Neural progenitor cell (in vitro differentiated cells): ENCODE measurements at regions not wholly inside any gene's neighbourhood (a gene's known extent, or its start where the extent isn't known, plus 50 kb on each side); places are given as distances from the start of the nearest gene placed in this dataset.

Experiments
- CTCF ChIP-seq: fragments of 200-600 bp; sonication (generic); IDR thresholded peaks from 2 replicates; pipeline ENCODE4 v1.5.1; 2017; ENCODE audit warnings: antibody characterized with exemption, mild to moderate bottlenecking
- EZH2phosphoT487 ChIP-seq: fragments of 200-600 bp; sonication (generic); IDR thresholded peaks from 2 replicates; pipeline ENCODE4 v1.6.1; 2017; ENCODE audit warnings: antibody characterized with exemption

GRCh38 chr4:132934911-132935310 is 214.2 kb upstream of the PCDH10 start:
- TF ChIP-seq CTCF (no peak), EZH2phosphoT487 (no peak)
